ENCODE measurements at regions not wholly inside any gene's neighbourhood (a gene's known extent, or its start where the extent isn't known, plus 50 kb on each side); places are given as distances from the start of the nearest gene placed in this dataset.

DNA sequence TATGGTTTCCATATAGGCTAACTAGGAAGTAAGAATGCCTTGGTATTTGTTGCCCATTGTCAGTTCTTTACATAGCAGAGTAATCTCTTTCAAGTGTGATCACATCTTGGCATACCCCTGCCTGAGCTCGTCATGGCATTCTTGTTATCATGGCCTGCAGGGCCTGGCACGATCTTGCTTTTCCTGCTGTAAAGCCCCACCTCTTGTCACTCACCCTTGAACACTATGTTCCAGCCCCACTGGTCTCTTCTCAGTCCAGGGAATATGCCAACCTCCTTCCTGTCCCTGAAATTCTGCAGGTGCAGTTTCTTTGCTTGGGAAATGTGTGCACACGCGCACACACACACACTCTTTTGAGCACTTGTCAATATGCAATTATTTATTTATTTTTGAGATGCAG, 250.2 kb upstream of the DMRT1 start:
- no peaks in the 10 kb centered on the region for H3K36me3 Mint-ChIP-seq (ENCODE audit: unreplicated experiment)
- H3K4me3 Mint-ChIP-seq (ENCODE audit: unreplicated experiment), result no peak overlapping the region
- TF ChIP-seq CTCF (IDR thresholded peaks at IDR 0.05), result no peak
- no peaks in the 10 kb centered on the region for H3K4me1 Mint-ChIP-seq (ENCODE audit: unreplicated experiment)
- DNase-seq (ENCODE audit: extremely low spot score, unreplicated experiment), result no peak
- H3K27me3 Mint-ChIP-seq (ENCODE audit: unreplicated experiment), result peaks cover 33% of the 10 kb centered on the region
- no peak overlapping the region for H3K27ac Mint-ChIP-seq (ENCODE audit: unreplicated experiment)
- H3K9me3 Mint-ChIP-seq (ENCODE audit: unreplicated experiment), result no peaks in the 10 kb centered on the region

DNA sequence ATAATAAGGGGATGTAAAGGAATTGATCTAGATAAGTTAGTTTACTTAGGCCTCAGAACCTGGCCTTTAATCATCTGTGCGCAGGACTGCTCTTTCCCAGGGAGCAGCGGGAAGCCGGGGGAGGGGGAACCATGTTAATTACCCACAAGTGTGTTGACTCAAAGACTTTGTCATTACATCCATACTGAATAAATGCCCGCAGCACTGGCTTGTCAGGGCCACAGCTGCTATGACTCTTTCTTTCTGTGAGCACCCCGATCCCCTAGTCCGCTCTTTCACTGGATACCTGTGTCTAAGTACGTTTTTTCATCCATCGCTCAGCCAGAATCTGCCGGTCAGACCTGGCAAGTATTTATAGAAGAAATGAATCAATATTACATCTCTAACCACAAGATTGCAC, 249.3 kb upstream of the DMRT1 start:
- Mint-ChIP-seq H3K4me1 (ENCODE audit: unreplicated experiment) (no peaks in the 10 kb centered on the region), H3K4me3 (ENCODE audit: unreplicated experiment) (no peak overlapping the region), H3K9me3 (ENCODE audit: unreplicated experiment) (no peaks in the 10 kb centered on the region), H3K27ac (ENCODE audit: unreplicated experiment) (no peak overlapping the region), H3K36me3 (ENCODE audit: unreplicated experiment) (no peaks in the 10 kb centered on the region), H3K27me3 (ENCODE audit: unreplicated experiment) (peaks cover 35% of the 10 kb centered on the region)
- no peak for DNase-seq (ENCODE audit: extremely low spot score, unreplicated experiment)
- TF ChIP-seq CTCF (IDR thresholded peaks at IDR 0.05), result no peak

DNA sequence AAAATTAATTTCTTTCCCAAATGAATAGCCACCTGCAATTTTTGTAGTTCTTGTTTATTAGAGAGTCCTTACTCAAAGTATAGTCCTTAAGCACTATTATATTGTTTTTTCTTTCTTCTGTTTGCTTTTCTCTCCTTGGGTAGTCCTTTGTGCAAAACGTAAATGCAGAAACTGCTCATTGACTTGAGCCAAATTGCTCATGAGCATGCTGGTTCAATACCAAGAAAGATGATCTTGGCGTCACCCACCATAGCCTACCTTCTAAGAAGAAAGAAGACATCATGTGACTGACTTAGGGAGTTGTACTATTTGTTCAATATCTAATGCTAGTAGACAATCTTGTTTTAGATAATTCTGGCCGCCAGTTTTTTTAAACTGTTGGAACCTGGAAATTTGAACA, 248.8 kb upstream of the DMRT1 start:
- Mint-ChIP-seq H3K9me3 (ENCODE audit: unreplicated experiment) (no peaks in the 10 kb centered on the region), H3K4me3 (ENCODE audit: unreplicated experiment) (no peak overlapping the region), H3K36me3 (ENCODE audit: unreplicated experiment) (no peaks in the 10 kb centered on the region), H3K27ac (ENCODE audit: unreplicated experiment) (no peak overlapping the region), H3K27me3 (ENCODE audit: unreplicated experiment) (peaks cover 35% of the 10 kb centered on the region), H3K4me1 (ENCODE audit: unreplicated experiment) (no peaks in the 10 kb centered on the region)
- DNase-seq (ENCODE audit: extremely low spot score, unreplicated experiment), result no peak
- no peak for TF ChIP-seq CTCF (IDR thresholded peaks at IDR 0.05)

GRCh38 chr9:593809-594208, 247.7 kb upstream of the DMRT1 start:
- Mint-ChIP-seq H3K4me3 (ENCODE audit: unreplicated experiment) (no peak overlapping the region), H3K4me1 (ENCODE audit: unreplicated experiment) (no peaks in the 10 kb centered on the region)
- no peak for DNase-seq (ENCODE audit: extremely low spot score, unreplicated experiment)

GRCh38 chr9:596703-597102, 244.8 kb upstream of the DMRT1 start:
- H3K27ac Mint-ChIP-seq (ENCODE audit: unreplicated experiment), result no peak overlapping the region
- H3K4me3 Mint-ChIP-seq (ENCODE audit: unreplicated experiment), result no peak overlapping the region
- TF ChIP-seq CTCF (IDR thresholded peaks at IDR 0.05), result no peak
- H3K27me3 Mint-ChIP-seq (ENCODE audit: unreplicated experiment), result peaks cover 29% of the 10 kb centered on the region
- DNase-seq (ENCODE audit: extremely low spot score, unreplicated experiment), result no peak
- H3K4me1 Mint-ChIP-seq (ENCODE audit: unreplicated experiment), result no peaks in the 10 kb centered on the region
- H3K36me3 Mint-ChIP-seq (ENCODE audit: unreplicated experiment), result no peaks in the 10 kb centered on the region
- no peaks in the 10 kb centered on the region for H3K9me3 Mint-ChIP-seq (ENCODE audit: unreplicated experiment)

More at GRCh38 chr9:593809-594208, 247.7 kb upstream of the DMRT1 start:
- Mint-ChIP-seq H3K9me3 (ENCODE audit: unreplicated experiment) (no peaks in the 10 kb centered on the region), H3K36me3 (ENCODE audit: unreplicated experiment) (no peaks in the 10 kb centered on the region), H3K27ac (ENCODE audit: unreplicated experiment) (no peak overlapping the region), H3K27me3 (ENCODE audit: unreplicated experiment) (peaks cover 35% of the 10 kb centered on the region)
- no peak for TF ChIP-seq CTCF (IDR thresholded peaks at IDR 0.05)

Measured in osteocyte (in vitro differentiated cells).